Activated naive CD8-positive, alpha-beta T cell treated with anti-CD3 and anti-CD28 coated beads for 36 hours (primary cell): ENCODE measurements at regions not wholly inside any gene's neighbourhood (a gene's known extent, or its start where the extent isn't known, plus 50 kb on each side); places are given as distances from the start of the nearest gene placed in this dataset.

Experiments
- DNase-seq: peaks from one replicate; pipeline ENCODE4 v3.0.0; 2021
- H3K27ac Mint-ChIP-seq: one replicate; pipeline ENCODE4 v1.8.0; 2022; ENCODE audit warnings: mild to moderate bottlenecking, moderate library complexity, mixed read lengths
- H3K27me3 Mint-ChIP-seq: one replicate; pipeline ENCODE4 v1.8.0; 2022; ENCODE audit warnings: mild to moderate bottlenecking, mixed read lengths
- H3K36me3 Mint-ChIP-seq: one replicate; pipeline ENCODE4 v1.8.0; 2021; ENCODE audit warnings: mild to moderate bottlenecking, mixed read lengths
- H3K4me1 Mint-ChIP-seq: one replicate; pipeline ENCODE4 v1.8.0; 2021; ENCODE audit warnings: mixed read lengths
- H3K4me3 Mint-ChIP-seq: one replicate; pipeline ENCODE4 v1.8.0; 2022; ENCODE audit warnings: mild to moderate bottlenecking, moderate library complexity, mixed read lengths
- H3K9me3 Mint-ChIP-seq: one replicate; pipeline ENCODE4 v1.8.0; 2022; ENCODE audit warnings: mixed read lengths

- Mint-ChIP-seq H3K4me3 (no peak overlapping the region), H3K27me3 (no peaks in the 10 kb centered on the region), H3K36me3 (peaks cover 58% of the 10 kb centered on the region), H3K9me3 (peaks cover 60% of the 10 kb centered on the region), H3K27ac (no peak overlapping the region), H3K4me1 (no peaks in the 10 kb centered on the region)
- DNase-seq: no peak
These were observed 256.8 kb upstream of the ZC3H15 start for GRCh38 chr2:186229265-186229664.

GRCh38 chr2:186241874-186242273 lies 244.2 kb upstream of the ZC3H15 start:
- no peak for DNase-seq
- Mint-ChIP-seq H3K27ac (no peak overlapping the region), H3K36me3 (peaks cover 4% of the 10 kb centered on the region), H3K9me3 (no peaks in the 10 kb centered on the region), H3K27me3 (no peaks in the 10 kb centered on the region), H3K4me1 (no peaks in the 10 kb centered on the region), H3K4me3 (no peak overlapping the region)

- no peak overlapping the region for H3K27ac Mint-ChIP-seq
- no peak overlapping the region for H3K4me3 Mint-ChIP-seq
- H3K36me3 Mint-ChIP-seq: peaks cover 7% of the 10 kb centered on the region
- no peaks in the 10 kb centered on the region for H3K27me3 Mint-ChIP-seq
- no peaks in the 10 kb centered on the region for H3K4me1 Mint-ChIP-seq
- peaks cover 1% of the 10 kb centered on the region for H3K9me3 Mint-ChIP-seq
- DNase-seq: no peak
These were observed 231.3 kb upstream of the ZC3H15 start for GRCh38 chr2:186254759-186255158.

- Mint-ChIP-seq H3K36me3 (peaks cover 7% of the 10 kb centered on the region), H3K27me3 (no peaks in the 10 kb centered on the region)
These were observed 230.2 kb upstream of the ZC3H15 start for GRCh38 chr2:186255823-186256222.

GRCh38 chr2:186256540-186256939 lies 229.5 kb upstream of the ZC3H15 start:
- H3K4me3 Mint-ChIP-seq: no peak overlapping the region
- peaks cover 7% of the 10 kb centered on the region for H3K36me3 Mint-ChIP-seq
- no peak for DNase-seq
- H3K4me1 Mint-ChIP-seq: no peaks in the 10 kb centered on the region
- H3K27me3 Mint-ChIP-seq: no peaks in the 10 kb centered on the region
- no peak overlapping the region for H3K27ac Mint-ChIP-seq
- peaks cover 1% of the 10 kb centered on the region for H3K9me3 Mint-ChIP-seq

More at GRCh38 chr2:186255823-186256222, 230.2 kb upstream of the ZC3H15 start:
- no peak for DNase-seq
- Mint-ChIP-seq H3K9me3 (peaks cover 1% of the 10 kb centered on the region), H3K4me1 (no peaks in the 10 kb centered on the region), H3K27ac (no peak overlapping the region), H3K4me3 (no peak overlapping the region)

GRCh38 chr2:186263673-186264250 lies 222.3 kb upstream of the ZC3H15 start:
- Mint-ChIP-seq H3K4me1 (no peaks in the 10 kb centered on the region), H3K9me3 (peaks cover 19% of the 10 kb centered on the region), H3K36me3 (peaks cover 29% of the 10 kb centered on the region), H3K27me3 (no peaks in the 10 kb centered on the region), H3K4me3 (no peak overlapping the region), H3K27ac (no peak overlapping the region)
- no peak for DNase-seq

- Mint-ChIP-seq H3K9me3 (peaks cover 18% of the 10 kb centered on the region), H3K27ac (no peak overlapping the region), H3K4me1 (no peaks in the 10 kb centered on the region), H3K36me3 (peaks cover 39% of the 10 kb centered on the region), H3K4me3 (no peak overlapping the region), H3K27me3 (no peaks in the 10 kb centered on the region)
- no peak for DNase-seq
These were observed 216.5 kb upstream of the ZC3H15 start for GRCh38 chr2:186269536-186269935.

GRCh38 chr2:186273953-186274352 lies 212.1 kb upstream of the ZC3H15 start:
- Mint-ChIP-seq H3K9me3 (peaks cover 18% of the 10 kb centered on the region), H3K36me3 (peaks cover 23% of the 10 kb centered on the region)

GRCh38 chr2:186274936-186275575 lies 211.0 kb upstream of the ZC3H15 start:
- Mint-ChIP-seq H3K4me1 (no peaks in the 10 kb centered on the region), H3K36me3 (peaks cover 23% of the 10 kb centered on the region), H3K27me3 (no peaks in the 10 kb centered on the region), H3K27ac (no peak overlapping the region), H3K4me3 (no peak overlapping the region), H3K9me3 (peaks cover 19% of the 10 kb centered on the region)
- no peak for DNase-seq

More at GRCh38 chr2:186273953-186274352, 212.1 kb upstream of the ZC3H15 start:
- Mint-ChIP-seq H3K4me1 (no peaks in the 10 kb centered on the region), H3K27ac (no peak overlapping the region), H3K27me3 (no peaks in the 10 kb centered on the region), H3K4me3 (no peak overlapping the region)
- DNase-seq: no peak

- Mint-ChIP-seq H3K4me1 (no peaks in the 10 kb centered on the region), H3K9me3 (peaks cover 32% of the 10 kb centered on the region), H3K36me3 (peaks cover 30% of the 10 kb centered on the region), H3K27ac (no peak overlapping the region), H3K27me3 (no peaks in the 10 kb centered on the region), H3K4me3 (no peak overlapping the region)
- no peak for DNase-seq
These were observed 209.2 kb upstream of the ZC3H15 start for GRCh38 chr2:186276909-186277308.

GRCh38 chr2:186281726-186282125 lies 204.3 kb upstream of the ZC3H15 start:
- peaks cover 16% of the 10 kb centered on the region for H3K36me3 Mint-ChIP-seq
- H3K9me3 Mint-ChIP-seq: peaks cover 16% of the 10 kb centered on the region
- H3K4me3 Mint-ChIP-seq: no peak overlapping the region
- H3K4me1 Mint-ChIP-seq: no peaks in the 10 kb centered on the region
- DNase-seq: no peak
- H3K27me3 Mint-ChIP-seq: no peaks in the 10 kb centered on the region
- H3K27ac Mint-ChIP-seq: no peak overlapping the region

GRCh38 chr2:186294248-186294888 lies 191.7 kb upstream of the ZC3H15 start:
- Mint-ChIP-seq H3K36me3 (peaks cover 16% of the 10 kb centered on the region), H3K27ac (no peak overlapping the region), H3K27me3 (no peaks in the 10 kb centered on the region), H3K4me3 (no peak overlapping the region), H3K9me3 (no peaks in the 10 kb centered on the region), H3K4me1 (no peaks in the 10 kb centered on the region)
- DNase-seq: no peak

GRCh38 chr2:186299610-186300009 lies 186.4 kb upstream of the ZC3H15 start:
- no peaks in the 10 kb centered on the region for H3K9me3 Mint-ChIP-seq
- DNase-seq: no peak
- no peak overlapping the region for H3K4me3 Mint-ChIP-seq
- H3K27me3 Mint-ChIP-seq: no peaks in the 10 kb centered on the region
- H3K27ac Mint-ChIP-seq: no peak overlapping the region
- H3K4me1 Mint-ChIP-seq: no peaks in the 10 kb centered on the region
- H3K36me3 Mint-ChIP-seq: peaks cover 15% of the 10 kb centered on the region

GRCh38 chr2:186302263-186302662 lies 183.8 kb upstream of the ZC3H15 start:
- no peaks in the 10 kb centered on the region for H3K27me3 Mint-ChIP-seq
- DNase-seq: no peak
- H3K4me3 Mint-ChIP-seq: no peak overlapping the region
- no peaks in the 10 kb centered on the region for H3K4me1 Mint-ChIP-seq
- no peak overlapping the region for H3K27ac Mint-ChIP-seq
- peaks cover 22% of the 10 kb centered on the region for H3K36me3 Mint-ChIP-seq
- H3K9me3 Mint-ChIP-seq: no peaks in the 10 kb centered on the region

- Mint-ChIP-seq H3K36me3 (peaks cover 22% of the 10 kb centered on the region), H3K4me3 (no peak overlapping the region), H3K9me3 (no peaks in the 10 kb centered on the region), H3K4me1 (no peaks in the 10 kb centered on the region), H3K27me3 (no peaks in the 10 kb centered on the region), H3K27ac (no peak overlapping the region)
- no peak for DNase-seq
These were observed 183.0 kb upstream of the ZC3H15 start for GRCh38 chr2:186303091-186303490.

GRCh38 chr2:186304064-186304463 lies 182.0 kb upstream of the ZC3H15 start:
- peaks cover 20% of the 10 kb centered on the region for H3K36me3 Mint-ChIP-seq
- no peaks in the 10 kb centered on the region for H3K27me3 Mint-ChIP-seq
- no peaks in the 10 kb centered on the region for H3K9me3 Mint-ChIP-seq
- no peak for DNase-seq
- peaks cover 2% of the 10 kb centered on the region for H3K4me1 Mint-ChIP-seq
- no peak overlapping the region for H3K27ac Mint-ChIP-seq
- no peak overlapping the region for H3K4me3 Mint-ChIP-seq
